CD4-positive, CD25-positive, alpha-beta regulatory T cell (primary cell): ENCODE measurements at regions not wholly inside any gene's neighbourhood (a gene's known extent, or its start where the extent isn't known, plus 50 kb on each side); places are given as distances from the start of the nearest gene placed in this dataset.

ENCODE experiments used
- ATAC-seq, 2 donors: fragments of 150-1000 bp; cut with Tn5 transposase; one replicate each; pipeline ENCODE4 v1.10.0; 2021; ENCODE audit warnings: low read depth in 2 of 2, moderate number of reproducible peaks in 2 of 2, moderate library complexity in 1 of 2
- DNase-seq, 3 donors: peaks; one replicate each; pipeline versions ENCODE4 v3.0.0 to v3.0.0-alpha.2; 2012 to 2022; ENCODE audit warnings: mixed read lengths in 1 of 3
- H3K27ac ChIP-seq: one replicate; pipeline ENCODE4 v1.7.0; 2013; ENCODE audit warnings: mild to moderate bottlenecking, low read length; ENCODE audit not compliant: insufficient read depth, poor library complexity, severe bottlenecking
- H3K27me3 ChIP-seq: one replicate; pipeline ENCODE4 v1.7.0; 2013; ENCODE audit warnings: low read length; ENCODE audit not compliant: control insufficient read depth, insufficient read depth
- H3K36me3 ChIP-seq: one replicate; pipeline ENCODE4 v1.7.0; 2013; ENCODE audit warnings: mild to moderate bottlenecking, low read length, moderate library complexity; ENCODE audit not compliant: control insufficient read depth, insufficient read depth
- H3K4me1 ChIP-seq: 2 replicates; pipeline ENCODE4 v1.7.0; 2013; ENCODE audit warnings: mild to moderate bottlenecking, low read length; ENCODE audit not compliant: insufficient read depth, control insufficient read depth, poor library complexity, severe bottlenecking
- H3K4me3 ChIP-seq: one replicate; pipeline ENCODE4 v1.7.0; 2013; ENCODE audit warnings: low read depth, mild to moderate bottlenecking, low read length, moderate library complexity
- H3K9me3 ChIP-seq, 2 experiments: 1 replicate in 1 of 2; 2 replicates in 1 of 2; pipeline ENCODE4 v1.7.0; 2013; ENCODE audit warnings: low read length in 2 of 2, mild to moderate bottlenecking in 1 of 2, moderate library complexity in 1 of 2; ENCODE audit not compliant: control insufficient read depth in 2 of 2
- H3K27ac Mint-ChIP-seq, 3 donors: one replicate each; pipeline ENCODE4 v1.8.0; 2020 to 2022; ENCODE audit warnings: mild to moderate bottlenecking in 3 of 3, mixed read lengths in 3 of 3, moderate library complexity in 2 of 3
- H3K27me3 Mint-ChIP-seq: one replicate; pipeline ENCODE4 v1.8.0; 2022; ENCODE audit warnings: mild to moderate bottlenecking, mixed read lengths
- H3K36me3 Mint-ChIP-seq: one replicate; pipeline ENCODE4 v1.8.0; 2020; ENCODE audit warnings: mixed read lengths
- H3K4me1 Mint-ChIP-seq, 4 donors: one replicate each; pipeline ENCODE4 v1.8.0; 2020 to 2022; ENCODE audit warnings: mixed read lengths in 4 of 4, mild to moderate bottlenecking in 1 of 4
- H3K4me3 Mint-ChIP-seq, 4 donors: one replicate each; pipeline ENCODE4 v1.8.0; 2020 to 2022; ENCODE audit warnings: mild to moderate bottlenecking in 4 of 4, mixed read lengths in 4 of 4, moderate library complexity in 3 of 4
- H3K9me3 Mint-ChIP-seq, 7 donors: one replicate each; pipeline ENCODE4 v1.8.0; 2020 to 2022; ENCODE audit warnings: mixed read lengths in 7 of 7, mild to moderate bottlenecking in 3 of 7, moderate library complexity in 2 of 7

GRCh38 chr20:9981829-9982228 lies 53.0 kb upstream of the ANKEF1 start:
- no peak for DNase-seq
- Mint-ChIP-seq H3K27ac (no peak overlapping the region), H3K36me3 (no peaks in the 10 kb centered on the region), H3K4me3 (no peak overlapping the region), H3K4me1 (no peaks in the 10 kb centered on the region), H3K27me3 (peaks cover 7% of the 10 kb centered on the region), H3K9me3 (no peaks in the 10 kb centered on the region)
- Histone ChIP-seq H3K27me3 (peaks cover 2% of the 10 kb centered on the region), H3K36me3 (no peaks in the 10 kb centered on the region), H3K4me3 (no peak overlapping the region), H3K27ac (no peak overlapping the region), H3K4me1 (no peaks in the 10 kb centered on the region), H3K9me3 (no peaks in the 10 kb centered on the region)
- ATAC-seq = no peak

- no peaks in the 10 kb centered on the region for H3K36me3 Mint-ChIP-seq
- no peaks in the 10 kb centered on the region for H3K4me1 Mint-ChIP-seq
- H3K9me3 Mint-ChIP-seq = no peaks in the 10 kb centered on the region
- no peak overlapping the region for H3K27ac Mint-ChIP-seq
- peak; percentile 75 to 89 for ATAC-seq
- no peak overlapping the region for H3K4me3 Mint-ChIP-seq
- Histone ChIP-seq H3K9me3 (no peaks in the 10 kb centered on the region), H3K4me1 (no peaks in the 10 kb centered on the region), H3K27ac (no peak overlapping the region), H3K4me3 (no peak overlapping the region), H3K36me3 (no peaks in the 10 kb centered on the region), H3K27me3 (no peaks in the 10 kb centered on the region)
- peak; percentile 19 to 78 (median 60) for DNase-seq
- H3K27me3 Mint-ChIP-seq = peaks cover 10% of the 10 kb centered on the region
Observed at GRCh38 chr20:9978397-9979004, 56.3 kb upstream of the ANKEF1 start.

- no peak overlapping the region for H3K27ac Mint-ChIP-seq
- no peaks in the 10 kb centered on the region for H3K36me3 Mint-ChIP-seq
- no peaks in the 10 kb centered on the region for H3K27me3 ChIP-seq
- no peaks in the 10 kb centered on the region for H3K4me1 ChIP-seq
- no peaks in the 10 kb centered on the region for H3K9me3 Mint-ChIP-seq
- H3K4me3 Mint-ChIP-seq = no peak overlapping the region
- no peaks in the 10 kb centered on the region for H3K4me1 Mint-ChIP-seq
- DNase-seq (no peak), ATAC-seq (no peak)
- no peaks in the 10 kb centered on the region for H3K36me3 ChIP-seq
- H3K9me3 ChIP-seq = no peaks in the 10 kb centered on the region
- H3K4me3 ChIP-seq = no peak overlapping the region
- H3K27me3 Mint-ChIP-seq = peaks cover 10% of the 10 kb centered on the region
- no peak overlapping the region for H3K27ac ChIP-seq
Observed at GRCh38 chr20:9977629-9978028, 57.2 kb upstream of the ANKEF1 start.

- Mint-ChIP-seq H3K36me3 (no peaks in the 10 kb centered on the region), H3K4me3 (no peak overlapping the region), H3K27me3 (peaks cover 10% of the 10 kb centered on the region), H3K4me1 (no peaks in the 10 kb centered on the region), H3K9me3 (no peaks in the 10 kb centered on the region), H3K27ac (no peak overlapping the region)
- Histone ChIP-seq H3K27ac (no peak overlapping the region), H3K27me3 (no peaks in the 10 kb centered on the region), H3K9me3 (no peaks in the 10 kb centered on the region), H3K4me1 (no peaks in the 10 kb centered on the region), H3K36me3 (no peaks in the 10 kb centered on the region), H3K4me3 (no peak overlapping the region)
- ATAC-seq (no peak), DNase-seq (no peak)
Observed at GRCh38 chr20:9974324-9974723, 60.5 kb upstream of the ANKEF1 start.

- ATAC-seq (no peak), DNase-seq (no peak)
- H3K36me3 ChIP-seq = no peaks in the 10 kb centered on the region
- Mint-ChIP-seq H3K9me3 (no peaks in the 10 kb centered on the region), H3K36me3 (no peaks in the 10 kb centered on the region), H3K4me1 (no peaks in the 10 kb centered on the region), H3K27ac (no peak overlapping the region), H3K4me3 (no peak overlapping the region), H3K27me3 (peaks cover 10% of the 10 kb centered on the region)
- no peaks in the 10 kb centered on the region for H3K27me3 ChIP-seq
- no peaks in the 10 kb centered on the region for H3K4me1 ChIP-seq
- H3K9me3 ChIP-seq = no peaks in the 10 kb centered on the region
- no peak overlapping the region for H3K27ac ChIP-seq
- H3K4me3 ChIP-seq = no peak overlapping the region
Observed at GRCh38 chr20:9971746-9972145, 63.0 kb upstream of the ANKEF1 start.

- peak overlapping the region in 1 of 4 donors; percentile 13 for H3K4me3 Mint-ChIP-seq
- no peaks in the 10 kb centered on the region for H3K9me3 Mint-ChIP-seq
- no peak for ATAC-seq
- H3K27me3 ChIP-seq = no peaks in the 10 kb centered on the region
- H3K36me3 Mint-ChIP-seq = no peaks in the 10 kb centered on the region
- H3K4me1 Mint-ChIP-seq = no peaks in the 10 kb centered on the region
- no peaks in the 10 kb centered on the region for H3K4me1 ChIP-seq
- no peaks in the 10 kb centered on the region for H3K36me3 ChIP-seq
- no peak overlapping the region for H3K27ac Mint-ChIP-seq
- no peak overlapping the region for H3K4me3 ChIP-seq
- no peak for DNase-seq
- H3K9me3 ChIP-seq = no peaks in the 10 kb centered on the region
- peaks cover 14% of the 10 kb centered on the region for H3K27me3 Mint-ChIP-seq
- H3K27ac ChIP-seq = no peak overlapping the region
Observed at GRCh38 chr20:9969626-9970025, 65.2 kb upstream of the ANKEF1 start.

GRCh38 chr20:9968015-9968414 lies 66.8 kb upstream of the ANKEF1 start:
- Histone ChIP-seq H3K9me3 (no peaks in the 10 kb centered on the region), H3K4me1 (no peaks in the 10 kb centered on the region), H3K27ac (no peak overlapping the region), H3K27me3 (no peaks in the 10 kb centered on the region), H3K36me3 (no peaks in the 10 kb centered on the region), H3K4me3 (no peak overlapping the region)
- H3K4me3 Mint-ChIP-seq = no peak overlapping the region
- H3K36me3 Mint-ChIP-seq = no peaks in the 10 kb centered on the region
- no peak for ATAC-seq
- DNase-seq = no peak
- H3K4me1 Mint-ChIP-seq = no peaks in the 10 kb centered on the region
- H3K27me3 Mint-ChIP-seq = peaks cover 9% of the 10 kb centered on the region
- no peak overlapping the region for H3K27ac Mint-ChIP-seq
- H3K9me3 Mint-ChIP-seq = no peaks in the 10 kb centered on the region

GRCh38 chr20:9966966-9967365 lies 67.8 kb upstream of the ANKEF1 start:
- H3K4me1 Mint-ChIP-seq = no peaks in the 10 kb centered on the region
- peaks cover 9% of the 10 kb centered on the region for H3K27me3 Mint-ChIP-seq

More at GRCh38 chr20:9966966-9967365, 67.8 kb upstream of the ANKEF1 start:
- Mint-ChIP-seq H3K36me3 (no peaks in the 10 kb centered on the region), H3K27ac (no peak overlapping the region), H3K4me3 (no peak overlapping the region), H3K9me3 (peaks cover 0 to under 1% (median 0%) of the 10 kb centered on the region in 7 donors)
- ATAC-seq (no peak), DNase-seq (no peak)
- Histone ChIP-seq H3K27me3 (no peaks in the 10 kb centered on the region), H3K36me3 (no peaks in the 10 kb centered on the region), H3K9me3 (no peaks in the 10 kb centered on the region), H3K27ac (no peak overlapping the region), H3K4me3 (no peak overlapping the region), H3K4me1 (no peaks in the 10 kb centered on the region)
